Vagina (tissue), 2 donors: ENCODE measurements at regions not wholly inside any gene's neighbourhood (a gene's known extent, or its start where the extent isn't known, plus 50 kb on each side); places are given as distances from the start of the nearest gene placed in this dataset.

Source experiments
- DNase-seq, 2 donors: peaks; one replicate each; pipeline ENCODE4 v3.0.0-alpha.2; 2017; ENCODE audit errors: extremely low spot score in 2 of 2
- H3K27ac ChIP-seq: fragments of 200-600 bp; sonication (generic); one replicate; pipeline ENCODE4 v1.5.1; 2019
- H3K27me3 ChIP-seq: fragments of 200-600 bp; sonication (generic); one replicate; pipeline ENCODE4 v1.5.1; 2019
- H3K36me3 ChIP-seq, 2 donors: fragments of 200-600 bp; sonication (generic); one replicate each; pipeline ENCODE4 v1.5.1; 2017 to 2019
- H3K4me1 ChIP-seq: fragments of 200-600 bp; sonication (generic); one replicate; pipeline ENCODE4 v1.5.1; 2019
- H3K4me3 ChIP-seq, 2 donors: fragments of 200-600 bp; sonication (generic); 1 replicate in 1 of 2; 2 replicates in 1 of 2; pipeline ENCODE4 v1.5.1; 2016 to 2019
- H3K9me3 ChIP-seq: fragments of 200-600 bp; sonication (generic); one replicate; pipeline ENCODE4 v1.5.1; 2019
- CTCF ChIP-seq, 3 experiments: fragments of 450-650 bp in 2 of 3; fragments of 200-600 bp in 1 of 3; sonication (generic) in 1 of 3; IDR thresholded peaks; one replicate each; pipeline ENCODE4 v1.5.1; 2017 to 2019; ENCODE audit warnings: antibody characterized with exemption in 3 of 3, mild to moderate bottlenecking in 2 of 3, moderate library complexity in 2 of 3
- POLR2A ChIP-seq, 2 donors: fragments of 450-650 bp; IDR thresholded peaks; one replicate each; pipeline ENCODE4 v1.6.1; 2017; ENCODE audit warnings: antibody characterized with exemption in 2 of 2, mild to moderate bottlenecking in 2 of 2, moderate library complexity in 2 of 2
- POLR2AphosphoS5 ChIP-seq, 2 donors: sonication (generic); formaldehyde crosslinking; IDR thresholded peaks; one replicate each; pipeline ENCODE4 v1.9.0; 2017; ENCODE audit warnings: antibody characterized with exemption in 2 of 2, mild to moderate bottlenecking in 2 of 2, low read depth in 1 of 2; ENCODE audit not compliant: insufficient read depth in 1 of 2
- intact Hi-C: fragments of 100-400 bp; cut with DNase I; formaldehyde crosslinking; loops from one replicate; pipeline ENCODE4 v1.15.1; 2023

GRCh38 chr13:23074075-23074828, 106.5 kb upstream of the SGCG start:
- Histone ChIP-seq H3K27ac (no peak overlapping the region), H3K4me3 (no peak overlapping the region), H3K4me1 (no peaks in the 10 kb centered on the region)

DNA sequence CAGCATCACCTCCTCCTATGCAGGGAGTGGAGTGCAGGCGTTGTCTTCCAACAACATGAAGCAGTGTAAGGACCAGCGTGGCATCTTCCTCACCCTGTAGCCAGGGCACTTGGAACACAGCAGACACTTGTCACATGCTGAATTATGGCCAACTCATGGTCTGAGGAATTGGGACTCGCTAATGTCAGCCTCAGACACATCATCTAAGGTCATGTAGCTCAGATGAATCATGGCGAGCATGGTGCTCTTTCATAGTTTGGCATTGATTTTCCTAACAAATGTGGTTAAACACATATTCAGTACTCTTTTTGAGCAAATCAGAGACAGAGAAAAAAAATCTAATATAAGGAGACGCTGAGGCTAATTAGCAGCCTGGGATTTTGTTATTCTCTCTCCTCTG, 99.6 kb upstream of the SGCG start:
- no peaks in the 10 kb centered on the region for H3K36me3 ChIP-seq
- no peaks in the 10 kb centered on the region for H3K4me1 ChIP-seq
- TF ChIP-seq CTCF (IDR thresholded peaks at IDR 0.05) = no peak
- TF ChIP-seq POLR2AphosphoS5 (IDR thresholded peaks at IDR 0.05; ENCODE audit: insufficient read depth in 1 of 2, low read depth in 1 of 2) = no peak
- no peak for TF ChIP-seq POLR2A (IDR thresholded peaks at IDR 0.05)
- intact Hi-C loops = no loop called here
- no peaks in the 10 kb centered on the region for H3K9me3 ChIP-seq
- H3K4me3 ChIP-seq = no peak overlapping the region
- H3K27me3 ChIP-seq = no peaks in the 10 kb centered on the region
- DNase-seq = no peak
- no peak overlapping the region for H3K27ac ChIP-seq

More at GRCh38 chr13:23074075-23074828, 106.5 kb upstream of the SGCG start:
- intact Hi-C loops = no loop called here
- H3K9me3 ChIP-seq = no peaks in the 10 kb centered on the region
- H3K27me3 ChIP-seq = no peaks in the 10 kb centered on the region
- no peak for TF ChIP-seq POLR2AphosphoS5 (IDR thresholded peaks at IDR 0.05; ENCODE audit: insufficient read depth in 1 of 2, low read depth in 1 of 2)
- TF ChIP-seq CTCF (IDR thresholded peaks at IDR 0.05) = no peak
- no peak for TF ChIP-seq POLR2A (IDR thresholded peaks at IDR 0.05)
- H3K36me3 ChIP-seq = no peaks in the 10 kb centered on the region
- DNase-seq = no peak

DNA sequence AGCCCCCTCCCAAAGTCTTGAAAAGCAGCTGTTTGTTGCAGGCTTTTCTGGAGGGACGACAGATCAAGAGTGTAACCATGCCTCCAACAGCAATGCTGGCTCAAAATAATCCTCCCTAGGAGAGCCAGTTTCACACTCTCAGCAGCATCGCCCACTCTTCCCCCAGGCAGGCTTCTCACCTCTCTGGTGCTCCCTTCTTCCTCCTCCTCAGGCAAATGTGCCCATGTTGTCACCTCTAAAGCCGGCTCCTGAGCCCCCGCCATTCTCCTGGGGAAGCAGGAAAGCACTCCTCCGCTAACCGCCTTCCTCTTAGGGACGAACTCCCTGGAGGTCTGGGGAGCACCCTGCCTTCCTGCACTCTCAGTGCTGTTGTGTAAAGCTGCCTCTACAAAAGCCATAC, 98.9 kb upstream of the SGCG start:
- H3K4me3 ChIP-seq = no peak overlapping the region
- TF ChIP-seq POLR2A (IDR thresholded peaks at IDR 0.05) = no peak
- no peak for TF ChIP-seq POLR2AphosphoS5 (IDR thresholded peaks at IDR 0.05; ENCODE audit: insufficient read depth in 1 of 2, low read depth in 1 of 2)
- TF ChIP-seq CTCF (IDR thresholded peaks at IDR 0.05) = no peak
- intact Hi-C loops = no loop called here

DNA sequence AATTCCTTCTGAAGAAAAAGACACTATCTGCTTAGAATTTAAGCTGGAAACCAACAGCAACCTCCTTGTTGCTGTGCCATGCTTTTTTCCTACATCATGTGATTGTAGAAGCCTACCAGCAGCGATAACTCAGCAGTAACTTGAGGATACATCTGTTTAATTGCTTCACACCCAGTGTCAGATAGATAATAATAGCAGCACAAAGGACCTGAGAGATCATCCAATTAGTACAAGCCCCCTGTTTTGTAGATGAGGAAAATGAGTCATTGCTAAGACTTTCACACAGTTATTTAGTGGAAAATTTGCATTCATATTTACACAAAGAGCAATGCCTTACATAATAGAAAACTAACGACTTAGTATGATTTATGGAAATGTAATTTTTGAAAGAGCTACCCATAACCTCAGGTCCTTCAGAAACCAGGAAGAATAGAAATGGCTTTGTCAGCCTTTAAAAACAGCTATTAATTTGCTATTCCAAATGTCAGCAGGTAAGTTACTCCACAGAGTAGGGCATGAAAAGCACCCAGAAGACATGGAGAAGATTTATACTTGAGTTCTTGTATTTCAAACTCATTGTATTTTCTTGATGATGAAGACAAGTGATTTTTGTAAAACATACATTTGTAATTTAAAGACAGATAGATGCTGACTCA, 93.7 kb upstream of the SGCG start:
- no peak for DNase-seq
- Histone ChIP-seq H3K9me3 (no peaks in the 10 kb centered on the region), H3K27ac (no peak overlapping the region), H3K4me1 (no peaks in the 10 kb centered on the region), H3K36me3 (no peaks in the 10 kb centered on the region), H3K27me3 (no peaks in the 10 kb centered on the region), H3K4me3 (no peak overlapping the region)
- intact Hi-C loops = no loop called here
- no peak for TF ChIP-seq POLR2A (IDR thresholded peaks at IDR 0.05)
- no peak for TF ChIP-seq POLR2AphosphoS5 (IDR thresholded peaks at IDR 0.05; ENCODE audit: insufficient read depth in 1 of 2, low read depth in 1 of 2)
- TF ChIP-seq CTCF (IDR thresholded peaks at IDR 0.05) = no peak

More for the DNA sequence above, 98.9 kb upstream of the SGCG start:
- Histone ChIP-seq H3K9me3 (no peaks in the 10 kb centered on the region), H3K27ac (no peak overlapping the region), H3K27me3 (no peaks in the 10 kb centered on the region), H3K36me3 (no peaks in the 10 kb centered on the region), H3K4me1 (no peaks in the 10 kb centered on the region)
- no peak for DNase-seq

DNA sequence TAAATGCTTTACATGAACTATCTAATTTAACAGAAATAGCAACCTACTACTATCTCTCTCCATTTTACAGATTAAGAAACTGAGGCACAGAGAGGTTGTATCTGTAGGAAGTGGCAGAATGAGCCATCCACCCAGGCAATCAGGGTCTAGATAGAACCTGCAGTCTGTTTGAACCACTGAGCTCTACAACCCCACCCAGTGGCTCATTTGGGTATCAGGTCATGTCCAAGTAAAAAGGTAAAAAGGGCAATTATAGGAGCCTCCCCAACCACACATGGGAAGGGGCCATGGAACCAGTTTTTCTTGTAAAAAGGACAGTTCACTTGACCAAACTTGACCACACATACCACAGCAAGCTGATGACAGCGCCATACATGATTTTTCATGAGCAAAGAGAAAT, 92.9 kb upstream of the SGCG start:
- no peaks in the 10 kb centered on the region for H3K36me3 ChIP-seq
- H3K9me3 ChIP-seq = no peaks in the 10 kb centered on the region
- intact Hi-C loops = no loop called here
- H3K4me1 ChIP-seq = no peaks in the 10 kb centered on the region
- DNase-seq = no peak
- no peaks in the 10 kb centered on the region for H3K27me3 ChIP-seq
- TF ChIP-seq POLR2A (IDR thresholded peaks at IDR 0.05) = no peak
- no peak for TF ChIP-seq CTCF (IDR thresholded peaks at IDR 0.05)
- TF ChIP-seq POLR2AphosphoS5 (IDR thresholded peaks at IDR 0.05; ENCODE audit: insufficient read depth in 1 of 2, low read depth in 1 of 2) = no peak
- H3K4me3 ChIP-seq = no peak overlapping the region
- no peak overlapping the region for H3K27ac ChIP-seq
